ENCODE measurements at regions not wholly inside any gene's neighbourhood (a gene's known extent, or its start where the extent isn't known, plus 50 kb on each side); places are given as distances from the start of the nearest gene placed in this dataset.

DNA sequence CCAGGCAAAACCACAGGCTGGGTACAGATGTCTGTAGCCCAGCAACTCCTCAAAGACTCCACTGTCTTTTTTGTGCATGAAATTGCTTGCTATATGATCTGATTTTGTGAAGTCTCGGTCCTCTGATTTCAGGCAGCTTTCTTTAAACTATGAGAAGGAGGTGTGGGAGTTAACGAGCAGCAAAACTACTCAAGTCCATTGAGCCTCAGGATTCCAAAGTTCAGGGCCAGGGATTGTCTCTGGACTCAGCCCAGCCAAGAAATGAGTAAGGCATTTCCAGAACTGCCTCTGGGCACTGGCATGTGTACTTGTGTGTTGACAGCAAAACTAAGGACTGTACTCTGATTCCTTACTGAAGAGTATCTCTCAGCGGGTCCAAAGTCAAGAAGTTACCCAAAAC lies 53.4 kb upstream of the GLIS3 start (continued):
- TF ChIP-seq, protein P1, sequence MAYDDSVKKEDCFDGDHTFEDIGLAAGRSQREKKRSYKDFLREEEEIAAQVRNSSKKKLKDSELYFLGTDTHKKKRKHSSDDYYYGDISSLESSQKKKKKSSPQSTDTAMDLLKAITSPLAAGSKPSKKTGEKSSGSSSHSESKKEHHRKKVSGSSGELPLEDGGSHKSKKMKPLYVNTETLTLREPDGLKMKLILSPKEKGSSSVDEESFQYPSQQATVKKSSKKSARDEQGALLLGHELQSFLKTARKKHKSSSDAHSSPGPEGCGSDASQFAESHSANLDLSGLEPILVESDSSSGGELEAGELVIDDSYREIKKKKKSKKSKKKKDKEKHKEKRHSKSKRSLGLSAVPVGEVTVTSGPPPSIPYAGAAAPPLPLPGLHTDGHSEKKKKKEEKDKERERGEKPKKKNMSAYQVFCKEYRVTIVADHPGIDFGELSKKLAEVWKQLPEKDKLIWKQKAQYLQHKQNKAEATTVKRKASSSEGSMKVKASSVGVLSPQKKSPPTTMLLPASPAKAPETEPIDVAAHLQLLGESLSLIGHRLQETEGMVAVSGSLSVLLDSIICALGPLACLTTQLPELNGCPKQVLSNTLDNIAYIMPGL (CRISPR knock-in tag; IDR thresholded peaks at IDR 0.05) = no peak
- TF ChIP-seq USF2 (CRISPR knock-in tag; IDR thresholded peaks at IDR 0.05) (no peak), NFE2L1 (CRISPR knock-in tag; IDR thresholded peaks at IDR 0.05) (no peak), GABPB1 (CRISPR knock-in tag; IDR thresholded peaks at IDR 0.05) (no peak), JUN (CRISPR knock-in tag; IDR thresholded peaks at IDR 0.05) (no peak), JAZF1 (CRISPR knock-in tag; IDR thresholded peaks at IDR 0.05) (no peak), FOXP4 (CRISPR knock-in tag; IDR thresholded peaks at IDR 0.05) (no peak), ZNF396 (CRISPR knock-in tag; IDR thresholded peaks at IDR 0.05; ENCODE audit: borderline replicate concordance) (no peak), NR1H2 (CRISPR knock-in tag; IDR thresholded peaks at IDR 0.05) (no peak)

GRCh38 chr9:4349816-4350418 lies 50.0 kb upstream of the GLIS3 start:
- ATAC-seq (peak; percentile 77), DNase-seq (ENCODE audit: low spot score) (no peak)
- Mint-ChIP-seq H3K4me1 (peaks cover 23% of the 10 kb centered on the region), H3K9me3 (0 out of 2 replicates have a peak, but pooled peaks cover 3% of the 10 kb centered on the region), H3K4me3 (no peak overlapping the region), H3K36me3 (no peaks in the 10 kb centered on the region), H3K27me3 (ENCODE audit: low read depth) (no peaks in the 10 kb centered on the region), H3K27ac (no peak overlapping the region)
- POLR2A ChIA-PET = no interaction called here
- CTCF ChIA-PET = interaction anchor here (1.2 to 1.7 kb wide), 2 partner anchors 22 to 34 kb away, joined by 3 to 7 read pairs; no protein-coding TSS in a partner anchor
- TF ChIP-seq ZNF317 (CRISPR knock-in tag; IDR thresholded peaks at IDR 0.05; ENCODE audit: borderline replicate concordance, low read depth) (no peak), RORB (CRISPR knock-in tag; IDR thresholded peaks at IDR 0.05) (no peak), ZNF138 (CRISPR knock-in tag; conservative IDR thresholded peaks at IDR 0.05) (no peak), SMAD3 (CRISPR knock-in tag; IDR thresholded peaks at IDR 0.05; ENCODE audit: borderline replicate concordance) (no peak), ATF6 (CRISPR knock-in tag; IDR thresholded peaks at IDR 0.05) (no peak), CREB1 (CRISPR knock-in tag; IDR thresholded peaks at IDR 0.05) (no peak), NFE2L1 (CRISPR knock-in tag; IDR thresholded peaks at IDR 0.05) (no peak), GRHL2 (CRISPR knock-in tag; IDR thresholded peaks at IDR 0.05; ENCODE audit: insufficient replicate concordance, severe bottlenecking) (no peak), PRDM15 (CRISPR knock-in tag; IDR thresholded peaks at IDR 0.05) (no peak), FOXP4 (CRISPR knock-in tag; IDR thresholded peaks at IDR 0.05) (no peak), ZSCAN18 (CRISPR knock-in tag; IDR thresholded peaks at IDR 0.05) (no peak), ELF4 (CRISPR knock-in tag; IDR thresholded peaks at IDR 0.05; ENCODE audit: low read depth) (no peak), USF2 (CRISPR knock-in tag; IDR thresholded peaks at IDR 0.05) (no peak)
